HCT116 (cell line): ENCODE measurements at regions not wholly inside any gene's neighbourhood (a gene's known extent, or its start where the extent isn't known, plus 50 kb on each side); places are given as distances from the start of the nearest gene placed in this dataset.

ENCODE experiments used
- ATAC-seq: fragments of 200-7000 bp; cut with Tn5 transposase; 2 replicates; pipeline ENCODE4 v1.9.1; 2020; ENCODE audit warnings: mild to moderate bottlenecking, moderate library complexity
- BruUV-seq: library from RNA; stranded (reverse); fragments of 400-500 nt; replicated peaks from 2 replicates; lab custom pipeline; 2021; lab: Mats Ljungman, UMichigan
- CTCF ChIA-PET: fragments of 300-600 bp; sonication (Branson Sonifier 250); formaldehyde crosslinking; loops from one replicate; lab custom pipeline; 2021; ENCODE audit warnings: antibody characterized with exemption; lab: Charles Lee
- POLR2A ChIA-PET: fragments of 300-600, 350-600 bp; sonication (Branson Sonifier 250); formaldehyde crosslinking; loops from one replicate; lab custom pipeline; 2021; ENCODE audit warnings: antibody characterized with exemption; lab: Charles Lee
- RAD21 ChIA-PET, 2 experiments: fragments of 300-600 bp; sonication (Branson Sonifier 250); formaldehyde crosslinking; loops; one replicate each; lab custom pipeline; 2023; ENCODE audit warnings: low total read pairs in 2 of 2; ENCODE audit not compliant: uncharacterized antibody in 2 of 2, unreplicated experiment in 2 of 2, low non-redundant PET in 1 of 2; lab: Charles Lee
- DNase-seq: peaks from one replicate; pipeline ENCODE4 v3.0.0-alpha.2; 2010; ENCODE audit warnings: low read depth, low spot score
- H2AFZ ChIP-seq: fragments of 200-600 bp; shearing (Covaris generic), sonication (generic); 2 replicates; pipeline ENCODE4 v1.6.1; 2017; ENCODE audit warnings: low read depth, mixed run types, mixed read lengths, antibody characterized with exemption, low read length; ENCODE audit not compliant: poor library complexity, severe bottlenecking
- H3K27ac ChIP-seq: 2 replicates; pipeline ENCODE4 v1.5.1; 2012; ENCODE audit warnings: low read depth, low read length
- H3K27me3 ChIP-seq: fragments of 200-600 bp; sonication (generic); 2 replicates; pipeline ENCODE4 v1.6.1; 2016; ENCODE audit warnings: mixed run types, low read length, mixed read lengths; ENCODE audit not compliant: insufficient read depth
- H3K36me3 ChIP-seq, 2 experiments: fragments of 200-500 bp in 1 of 2; fragments of 200-600 bp in 1 of 2; sonication (Bioruptor generic) in 1 of 2; sonication (generic) in 1 of 2; 2 replicates each; pipeline versions ENCODE4 v1.5.1 to v1.6.1; 2014 to 2016; ENCODE audit warnings: low read length in 2 of 2, inconsistent platforms in 1 of 2, mixed read lengths in 1 of 2, mixed run types in 1 of 2; ENCODE audit not compliant: insufficient read depth in 2 of 2, control insufficient read depth in 1 of 2
- H3K4me1 ChIP-seq, 2 experiments: fragments of 200-600 bp in 1 of 2; sonication (generic) in 1 of 2; 2 replicates each; pipeline versions ENCODE4 v1.5.1 to v1.6.1; 2012 to 2017; ENCODE audit warnings: low read length in 2 of 2, inconsistent platforms in 1 of 2, mild to moderate bottlenecking in 1 of 2, mixed read lengths in 1 of 2, mixed run types in 1 of 2, moderate library complexity in 1 of 2; ENCODE audit not compliant: insufficient read depth in 2 of 2, control insufficient read depth in 1 of 2
- H3K4me2 ChIP-seq: fragments of 200-600 bp; sonication (generic); 2 replicates; pipeline ENCODE4 v1.6.1; 2017; ENCODE audit warnings: mixed run types, low read length, mixed read lengths
- H3K4me3 ChIP-seq, 2 experiments: fragments of 200-600 bp in 1 of 2; sonication (generic) in 1 of 2; replicated peaks in 1 of 2; 2 replicates each; pipeline ENCODE4 v1.5.1; 2011 to 2016; ENCODE audit warnings: low read length in 2 of 2, control low read depth in 1 of 2, low read depth in 1 of 2, mild to moderate bottlenecking in 1 of 2, mixed read lengths in 1 of 2, mixed run types in 1 of 2
- H3K79me2 ChIP-seq: fragments of 200-600 bp; sonication (generic); 2 replicates; pipeline ENCODE4 v1.6.1; 2017; ENCODE audit warnings: mild to moderate bottlenecking, mixed run types, low read length, moderate library complexity, mixed read lengths; ENCODE audit not compliant: insufficient read depth
- H3K9ac ChIP-seq: fragments of 200-600 bp; sonication (generic); 2 replicates; pipeline ENCODE4 v1.6.1; 2016; ENCODE audit warnings: low read length, mixed read lengths
- H3K9me2 ChIP-seq: fragments of 200-600 bp; sonication (generic), shearing (Covaris generic); 2 replicates; pipeline ENCODE4 v1.6.1; 2017; ENCODE audit warnings: mixed run types, mild to moderate bottlenecking, moderate library complexity; ENCODE audit not compliant: insufficient read depth
- H3K9me3 ChIP-seq, 2 experiments: fragments of 200-500 bp in 1 of 2; fragments of 200-600 bp in 1 of 2; sonication (Bioruptor generic) in 1 of 2; sonication (generic) in 1 of 2; 2 replicates each; pipeline ENCODE4 v1.6.1; 2014 to 2017; ENCODE audit warnings: low read length in 2 of 2, mixed read lengths in 2 of 2, inconsistent platforms in 1 of 2, low read depth in 1 of 2, mild to moderate bottlenecking in 1 of 2, mixed run types in 1 of 2, moderate library complexity in 1 of 2; ENCODE audit not compliant: control insufficient read depth in 1 of 2, insufficient read depth in 1 of 2
- H4K20me1 ChIP-seq: fragments of 200-600 bp; sonication (generic), shearing (Covaris generic); 2 replicates; pipeline ENCODE4 v1.6.1; 2017; ENCODE audit warnings: mixed run types, mild to moderate bottlenecking, moderate library complexity; ENCODE audit not compliant: insufficient read depth
- CBX3 ChIP-seq: IDR thresholded peaks from 2 replicates; pipeline ENCODE4 v1.6.1; 2012; ENCODE audit warnings: low read depth
- CEBPB ChIP-seq: IDR thresholded peaks from 2 replicates; pipeline ENCODE4 v1.6.1; 2012; ENCODE audit warnings: low read depth
- EZH2 ChIP-seq: fragments of 200-600 bp; sonication (generic); IDR thresholded peaks from 2 replicates; pipeline ENCODE4 v1.6.1; 2017; ENCODE audit warnings: antibody characterized with exemption, mixed run types
- EZH2phosphoT487 ChIP-seq: fragments of 200-600 bp; IDR thresholded peaks from 2 replicates; pipeline ENCODE4 v1.6.1; 2018; ENCODE audit warnings: antibody characterized with exemption, borderline replicate concordance
- POLR2AphosphoS5 ChIP-seq: IDR thresholded peaks from 2 replicates; pipeline ENCODE4 v1.6.1; 2011; ENCODE audit warnings: mild to moderate bottlenecking, low read depth, low read length, moderate library complexity
- RAD21 ChIP-seq: IDR thresholded peaks from 2 replicates; pipeline ENCODE4 v1.6.1; 2012; ENCODE audit warnings: low read depth, mild to moderate bottlenecking
- SP1 ChIP-seq: IDR thresholded peaks from 2 replicates; pipeline ENCODE4 v1.6.1; 2012; ENCODE audit warnings: low read depth
- SRF ChIP-seq: IDR thresholded peaks from 2 replicates; pipeline ENCODE4 v1.6.1; 2012; ENCODE audit warnings: low read depth
- TCF7L2 ChIP-seq: IDR thresholded peaks from 2 replicates; pipeline ENCODE4 v1.7.0; 2011; ENCODE audit warnings: borderline replicate concordance, inconsistent platforms; ENCODE audit not compliant: insufficient read depth, insufficient read length; ENCODE audit errors: extremely low read depth
- YY1 ChIP-seq: IDR thresholded peaks from 2 replicates; pipeline ENCODE4 v1.6.1; 2011; ENCODE audit warnings: low read length, low read depth, moderate library complexity, mild to moderate bottlenecking; ENCODE audit not compliant: insufficient replicate concordance; ENCODE audit errors: extremely low read depth
- ZFX ChIP-seq: fragments of 450-650 bp; IDR thresholded peaks from 2 replicates; pipeline ENCODE4 v1.6.1; 2017
- ZNF274 ChIP-seq: fragments of 200-500 bp; sonication (Bioruptor generic); IDR thresholded peaks from 2 replicates; pipeline ENCODE4 v1.6.1; 2014; ENCODE audit warnings: mild to moderate bottlenecking, low read depth, low read length, inconsistent platforms
- intact Hi-C: fragments of 100-400 bp; cut with micrococcal nuclease; formaldehyde crosslinking; loops from 2 replicates; pipeline ENCODE4 v1.10.0; 2022
- TF ChIP-seq, protein P1 (sequence below): IDR thresholded peaks from 2 replicates; pipeline ENCODE4 v1.6.1; 2012
- TF ChIP-seq, protein P2 (sequence below), 3 experiments: fragments of 200-600 bp in 1 of 3; sonication (generic) in 1 of 3; IDR thresholded peaks in 2 of 3; conservative IDR thresholded peaks in 1 of 3; 2 replicates each; pipeline ENCODE4 v1.5.1; 2012 to 2017; ENCODE audit warnings: low read depth in 2 of 3, low read length in 2 of 3, antibody characterized with exemption in 1 of 3, borderline replicate concordance in 1 of 3, control low read depth in 1 of 3, mild to moderate bottlenecking in 1 of 3, mixed read lengths in 1 of 3, mixed run types in 1 of 3, moderate library complexity in 1 of 3; ENCODE audit not compliant: insufficient read depth in 1 of 3

DNA sequence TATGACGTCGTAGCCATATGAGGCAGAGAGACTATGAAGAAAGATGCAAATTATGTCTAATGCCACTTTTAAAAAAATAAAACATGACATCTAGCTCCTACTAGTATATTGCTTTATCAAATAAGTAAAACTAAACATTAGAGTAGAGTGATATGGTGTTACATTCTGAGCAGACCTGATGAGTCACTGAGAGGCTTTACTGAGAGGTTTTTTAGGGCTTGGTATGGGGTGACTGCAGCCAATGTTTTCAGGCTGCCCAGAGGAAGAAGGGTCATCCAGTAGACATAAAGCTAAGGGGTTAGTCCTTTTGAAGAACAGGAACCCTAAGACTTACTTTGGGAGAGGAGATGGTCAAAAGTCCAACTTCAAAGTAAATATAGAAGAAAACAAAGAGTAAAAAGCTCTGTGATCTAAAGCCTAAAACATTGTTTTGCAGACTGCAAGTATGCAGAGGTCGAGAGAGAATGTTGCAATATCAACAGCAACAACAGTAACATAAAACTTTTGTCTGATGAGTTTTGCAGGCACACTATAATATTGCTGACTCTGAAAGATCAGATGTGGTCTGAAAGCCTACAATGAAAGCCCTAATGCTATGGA, 774.7 kb downstream of the TMTC2 start (continued):
- TF ChIP-seq, protein P1, sequence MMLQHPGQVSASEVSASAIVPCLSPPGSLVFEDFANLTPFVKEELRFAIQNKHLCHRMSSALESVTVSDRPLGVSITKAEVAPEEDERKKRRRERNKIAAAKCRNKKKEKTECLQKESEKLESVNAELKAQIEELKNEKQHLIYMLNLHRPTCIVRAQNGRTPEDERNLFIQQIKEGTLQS: no peak
- TF ChIP-seq YY1 (no peak), POLR2AphosphoS5 (no peak), CBX3 (no peak), SP1 (no peak), RAD21 (no peak)

DNA sequence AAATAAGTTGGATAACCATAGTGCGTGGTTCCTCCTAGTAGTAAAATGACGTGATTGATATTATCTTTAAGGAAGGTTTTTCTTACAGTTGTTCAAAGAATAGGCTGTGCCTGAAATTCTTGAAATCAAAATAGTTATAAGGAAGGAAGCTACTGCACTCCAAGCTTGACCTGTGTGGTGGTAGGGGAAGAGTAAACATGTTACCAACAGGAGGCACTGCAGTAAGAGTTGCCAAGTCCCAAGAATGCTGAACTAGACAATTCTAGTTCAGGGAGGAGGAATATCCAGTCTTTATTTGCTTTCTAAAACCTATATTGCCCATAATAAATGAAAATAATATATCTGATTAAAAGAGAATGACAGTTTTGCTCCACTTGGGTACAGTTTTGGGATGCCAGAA, 764.5 kb downstream of the TMTC2 start:
- ATAC-seq (no peak), DNase-seq (no peak)
- no peaks in the 10 kb centered on the region for H3K27me3 ChIP-seq
- no peaks in the 10 kb centered on the region for H4K20me1 ChIP-seq
- H3K9me2 ChIP-seq: no peaks in the 10 kb centered on the region
- H3K4me2 ChIP-seq: no peak overlapping the region
- no peaks in the 10 kb centered on the region for H3K79me2 ChIP-seq
- H3K4me1 ChIP-seq: no peaks in the 10 kb centered on the region
- H2AFZ ChIP-seq: no peak overlapping the region
- RAD21 ChIA-PET: no interaction called here
- H3K27ac ChIP-seq: no peak overlapping the region
- no peak overlapping the region for H3K4me3 ChIP-seq
- no TSS peak for BruUV-seq
- TF ChIP-seq ZFX (no peak), ZNF274 (no peak), SRF (no peak), CEBPB (no peak), EZH2phosphoT487 (no peak), TCF7L2 (no peak), EZH2 (no peak)
- TF ChIP-seq, protein P2, sequence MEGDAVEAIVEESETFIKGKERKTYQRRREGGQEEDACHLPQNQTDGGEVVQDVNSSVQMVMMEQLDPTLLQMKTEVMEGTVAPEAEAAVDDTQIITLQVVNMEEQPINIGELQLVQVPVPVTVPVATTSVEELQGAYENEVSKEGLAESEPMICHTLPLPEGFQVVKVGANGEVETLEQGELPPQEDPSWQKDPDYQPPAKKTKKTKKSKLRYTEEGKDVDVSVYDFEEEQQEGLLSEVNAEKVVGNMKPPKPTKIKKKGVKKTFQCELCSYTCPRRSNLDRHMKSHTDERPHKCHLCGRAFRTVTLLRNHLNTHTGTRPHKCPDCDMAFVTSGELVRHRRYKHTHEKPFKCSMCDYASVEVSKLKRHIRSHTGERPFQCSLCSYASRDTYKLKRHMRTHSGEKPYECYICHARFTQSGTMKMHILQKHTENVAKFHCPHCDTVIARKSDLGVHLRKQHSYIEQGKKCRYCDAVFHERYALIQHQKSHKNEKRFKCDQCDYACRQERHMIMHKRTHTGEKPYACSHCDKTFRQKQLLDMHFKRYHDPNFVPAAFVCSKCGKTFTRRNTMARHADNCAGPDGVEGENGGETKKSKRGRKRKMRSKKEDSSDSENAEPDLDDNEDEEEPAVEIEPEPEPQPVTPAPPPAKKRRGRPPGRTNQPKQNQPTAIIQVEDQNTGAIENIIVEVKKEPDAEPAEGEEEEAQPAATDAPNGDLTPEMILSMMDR (IDR thresholded peaks at IDR 0.05 in 2 of 3, conservative IDR thresholded peaks at IDR 0.05 in 1 of 3; ENCODE audit: borderline replicate concordance in 1 of 3, insufficient read depth in 1 of 3, low read depth in 2 of 3, low read length in 2 of 3): peak in 1 of 3 experiments; percentile 15; a peak in 1 of 6 replicates
- intact Hi-C loops: no loop called here
- no peaks in the 10 kb centered on the region for H3K36me3 ChIP-seq
- no peaks in the 10 kb centered on the region for H3K9me3 ChIP-seq
- H3K9ac ChIP-seq: no peak overlapping the region
- CTCF ChIA-PET: no interaction called here
- POLR2A ChIA-PET: no interaction called here
